ENCODE measurements at regions not wholly inside any gene's neighbourhood (a gene's known extent, or its start where the extent isn't known, plus 50 kb on each side); places are given as distances from the start of the nearest gene placed in this dataset.

GRCh38 chr2:236404346-236404745 lies 140.1 kb upstream of the ASB18 start:
- no peak for DNase-seq
- no peak overlapping the region for H3K4me3 Mint-ChIP-seq (ENCODE audit: unreplicated experiment)
- Histone ChIP-seq H3K9me3 (no peaks in the 10 kb centered on the region), H3K27me3 (replicated peaks; ENCODE audit: control insufficient read depth, insufficient read depth, low read length) (no peaks in the 10 kb centered on the region), H3K4me1 (no peaks in the 10 kb centered on the region), H3K4me3 (ENCODE audit: low read depth, low read length) (no peak overlapping the region), H3K36me3 (ENCODE audit: control insufficient read depth, insufficient read depth, low read length) (no peaks in the 10 kb centered on the region)
- no peak for TF ChIP-seq CTCF (IDR thresholded peaks at IDR 0.05; ENCODE audit: insufficient read depth in 1 of 2, low read depth in 1 of 2, low read length in 1 of 2, severe bottlenecking in 1 of 2, unreplicated experiment in 1 of 2)
- H3K36me3 Mint-ChIP-seq (ENCODE audit: insufficient read depth, unreplicated experiment) = peaks cover 6% of the 10 kb centered on the region
- H3K9me3 Mint-ChIP-seq (ENCODE audit: unreplicated experiment) = no peaks in the 10 kb centered on the region
- no TSS peak for BruUV-seq (replicated peaks)
- ChIA-PET CTCF (no interaction called here), POLR2A (no interaction called here)
- H3K4me1 Mint-ChIP-seq (ENCODE audit: low read depth, unreplicated experiment) = no peaks in the 10 kb centered on the region
- intact Hi-C loops (cut with micrococcal nuclease; ENCODE audit: unreplicated experiment) = no loop called here
- H3K27ac Mint-ChIP-seq (ENCODE audit: unreplicated experiment) = no peak overlapping the region
- H3K27me3 Mint-ChIP-seq (ENCODE audit: insufficient read depth, unreplicated experiment) = peaks cover 12% of the 10 kb centered on the region

DNA sequence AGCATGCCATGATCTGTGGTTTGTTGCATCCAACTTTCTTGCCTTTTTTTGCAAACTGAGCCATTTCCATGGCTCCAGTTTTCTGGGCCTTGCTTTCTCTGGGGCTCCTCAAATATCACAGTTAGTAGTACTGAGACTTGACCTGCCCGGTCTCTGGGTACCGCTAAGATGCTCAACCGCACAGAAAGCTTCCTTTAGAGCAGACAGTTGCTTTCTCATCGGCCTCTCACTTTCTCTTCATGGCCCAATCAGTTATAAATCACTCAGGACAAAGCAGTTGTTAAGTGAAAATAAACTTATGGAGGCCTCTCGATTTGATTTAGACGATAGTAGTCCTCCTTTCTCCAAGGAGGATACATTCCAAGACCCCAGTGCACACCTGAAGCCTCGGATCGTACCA lies 141.2 kb upstream of the ASB18 start:
- no peak for DNase-seq

GRCh38 chr2:236408090-236408489 lies 143.9 kb upstream of the ASB18 start:
- Mint-ChIP-seq H3K9me3 (ENCODE audit: unreplicated experiment) (no peaks in the 10 kb centered on the region), H3K4me1 (ENCODE audit: low read depth, unreplicated experiment) (no peaks in the 10 kb centered on the region), H3K27me3 (ENCODE audit: insufficient read depth, unreplicated experiment) (peaks cover 9% of the 10 kb centered on the region), H3K27ac (ENCODE audit: unreplicated experiment) (no peak overlapping the region), H3K4me3 (ENCODE audit: unreplicated experiment) (no peak overlapping the region), H3K36me3 (ENCODE audit: insufficient read depth, unreplicated experiment) (no peaks in the 10 kb centered on the region)
- Histone ChIP-seq H3K9me3 (no peaks in the 10 kb centered on the region), H3K27me3 (replicated peaks; ENCODE audit: control insufficient read depth, insufficient read depth, low read length) (no peaks in the 10 kb centered on the region), H3K4me3 (ENCODE audit: low read depth, low read length) (no peak overlapping the region), H3K36me3 (ENCODE audit: control insufficient read depth, insufficient read depth, low read length) (no peaks in the 10 kb centered on the region), H3K4me1 (no peaks in the 10 kb centered on the region)
- no TSS peak for BruUV-seq (replicated peaks)
- ChIA-PET CTCF (no interaction called here), POLR2A (no interaction called here)
- intact Hi-C loops (cut with micrococcal nuclease; ENCODE audit: unreplicated experiment) = no loop called here
- no peak for TF ChIP-seq CTCF (IDR thresholded peaks at IDR 0.05; ENCODE audit: insufficient read depth in 1 of 2, low read depth in 1 of 2, low read length in 1 of 2, severe bottlenecking in 1 of 2, unreplicated experiment in 1 of 2)
- no peak for DNase-seq

More for the DNA sequence above, 141.2 kb upstream of the ASB18 start:
- Histone ChIP-seq H3K4me1 (no peaks in the 10 kb centered on the region), H3K36me3 (ENCODE audit: control insufficient read depth, insufficient read depth, low read length) (no peaks in the 10 kb centered on the region), H3K9me3 (no peaks in the 10 kb centered on the region), H3K4me3 (ENCODE audit: low read depth, low read length) (no peak overlapping the region), H3K27me3 (replicated peaks; ENCODE audit: control insufficient read depth, insufficient read depth, low read length) (no peaks in the 10 kb centered on the region)
- Mint-ChIP-seq H3K27ac (ENCODE audit: unreplicated experiment) (no peak overlapping the region), H3K4me3 (ENCODE audit: unreplicated experiment) (no peak overlapping the region), H3K4me1 (ENCODE audit: low read depth, unreplicated experiment) (no peaks in the 10 kb centered on the region), H3K36me3 (ENCODE audit: insufficient read depth, unreplicated experiment) (no peaks in the 10 kb centered on the region), H3K27me3 (ENCODE audit: insufficient read depth, unreplicated experiment) (peaks cover 12% of the 10 kb centered on the region), H3K9me3 (ENCODE audit: unreplicated experiment) (no peaks in the 10 kb centered on the region)
- ChIA-PET CTCF (no interaction called here), POLR2A (no interaction called here)
- no TSS peak for BruUV-seq (replicated peaks)
- intact Hi-C loops (cut with micrococcal nuclease; ENCODE audit: unreplicated experiment) = no loop called here
- no peak for TF ChIP-seq CTCF (IDR thresholded peaks at IDR 0.05; ENCODE audit: insufficient read depth in 1 of 2, low read depth in 1 of 2, low read length in 1 of 2, severe bottlenecking in 1 of 2, unreplicated experiment in 1 of 2)
